Spleen (tissue), 7 donors: ENCODE measurements at regions not wholly inside any gene's neighbourhood (a gene's known extent, or its start where the extent isn't known, plus 50 kb on each side); places are given as distances from the start of the nearest gene placed in this dataset.

ENCODE experiments used
- POLR2A ChIP-seq, 3 donors: fragments of 450-650 bp; IDR thresholded peaks; one replicate each; pipeline ENCODE4 v1.5.1; 2017; ENCODE audit warnings: antibody characterized with exemption in 3 of 3, mild to moderate bottlenecking in 1 of 3
- TF ChIP-seq, protein P1 (sequence below), 11 experiments: fragments of 200-600 bp in 7 of 11; fragments of 450-650 bp in 4 of 11; sonication (generic) in 4 of 11; IDR thresholded peaks in 8 of 11; conservative IDR thresholded peaks in 3 of 11; 1 replicate in 7 of 11; 2 replicates in 4 of 11; pipeline versions ENCODE4 v1.4.0 to v1.8.0; 2016 to 2021; ENCODE audit warnings: antibody characterized with exemption in 11 of 11, inconsistent platforms in 4 of 11, mild to moderate bottlenecking in 1 of 11
- donor health status: DM: no; HTN: no; CAD: no; lungs with moderate emphysema.
- donor health status: DM: no; HTN: no; CAD: no.
- donor health status: DM: no; HTN: no; CAD: no.

DNA sequence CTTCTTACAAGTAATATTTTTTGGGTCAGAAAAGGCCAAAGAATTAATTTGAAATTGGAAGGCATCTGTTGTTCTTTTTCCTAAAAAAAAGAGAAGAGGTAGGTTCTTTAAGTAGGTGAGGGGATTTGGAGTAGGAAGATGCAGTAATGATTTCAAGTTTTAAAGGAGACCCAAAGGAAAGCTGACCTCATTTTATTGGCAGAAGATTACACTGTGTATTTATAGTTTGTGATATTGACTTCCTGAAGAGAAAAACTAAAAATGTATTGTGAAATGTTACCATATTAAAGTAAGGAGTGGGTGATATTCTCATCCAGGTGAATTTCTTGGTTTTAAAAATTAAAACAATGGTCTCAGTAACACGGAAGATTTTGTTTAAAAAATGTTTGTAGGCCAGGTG is 56.6 kb upstream of the CELF2 start:
- TF ChIP-seq, protein P1, sequence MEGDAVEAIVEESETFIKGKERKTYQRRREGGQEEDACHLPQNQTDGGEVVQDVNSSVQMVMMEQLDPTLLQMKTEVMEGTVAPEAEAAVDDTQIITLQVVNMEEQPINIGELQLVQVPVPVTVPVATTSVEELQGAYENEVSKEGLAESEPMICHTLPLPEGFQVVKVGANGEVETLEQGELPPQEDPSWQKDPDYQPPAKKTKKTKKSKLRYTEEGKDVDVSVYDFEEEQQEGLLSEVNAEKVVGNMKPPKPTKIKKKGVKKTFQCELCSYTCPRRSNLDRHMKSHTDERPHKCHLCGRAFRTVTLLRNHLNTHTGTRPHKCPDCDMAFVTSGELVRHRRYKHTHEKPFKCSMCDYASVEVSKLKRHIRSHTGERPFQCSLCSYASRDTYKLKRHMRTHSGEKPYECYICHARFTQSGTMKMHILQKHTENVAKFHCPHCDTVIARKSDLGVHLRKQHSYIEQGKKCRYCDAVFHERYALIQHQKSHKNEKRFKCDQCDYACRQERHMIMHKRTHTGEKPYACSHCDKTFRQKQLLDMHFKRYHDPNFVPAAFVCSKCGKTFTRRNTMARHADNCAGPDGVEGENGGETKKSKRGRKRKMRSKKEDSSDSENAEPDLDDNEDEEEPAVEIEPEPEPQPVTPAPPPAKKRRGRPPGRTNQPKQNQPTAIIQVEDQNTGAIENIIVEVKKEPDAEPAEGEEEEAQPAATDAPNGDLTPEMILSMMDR (IDR thresholded peaks at IDR 0.05 in 8 of 11, conservative IDR thresholded peaks at IDR 0.05 in 3 of 11) = no peak
- no peak for TF ChIP-seq POLR2A (IDR thresholded peaks at IDR 0.05)
